HG03565 (cell line): ENCODE measurements at regions not wholly inside any gene's neighbourhood (a gene's known extent, or its start where the extent isn't known, plus 50 kb on each side); places are given as distances from the start of the nearest gene placed in this dataset.
"Not testable (repeated sequence)": the region's sequence is repeated elsewhere in the genome, so short reads cannot be mapped to it uniquely, and the experiment has no call there.

Source experiments
- ATAC-seq: cut with Tn5 transposase; IDR thresholded peaks from one replicate; pipeline ENCODE4 v1.9.1; 2021; ENCODE audit warnings: mild to moderate bottlenecking, moderate library complexity; ENCODE audit not compliant: unreplicated experiment

DNA sequence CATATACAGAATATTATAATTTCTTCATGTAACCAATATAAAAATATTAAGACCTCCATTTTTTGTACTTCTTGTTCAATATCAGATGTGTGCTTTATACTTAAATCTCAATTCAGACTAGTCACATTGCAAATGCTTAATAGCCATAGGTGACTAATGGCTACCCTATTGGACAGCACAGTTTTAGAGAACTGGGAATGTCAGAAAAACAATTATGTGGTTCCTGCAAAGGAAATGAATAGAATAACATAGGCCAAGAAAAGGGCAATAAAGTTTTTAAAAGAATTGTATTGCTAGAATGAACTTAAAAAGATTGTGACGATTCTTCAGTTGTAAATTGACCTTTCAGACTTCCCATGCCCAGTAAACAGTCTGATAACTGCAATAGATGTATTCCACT, 843.0 kb downstream of the METTL15 start:
- no peak for ATAC-seq

DNA sequence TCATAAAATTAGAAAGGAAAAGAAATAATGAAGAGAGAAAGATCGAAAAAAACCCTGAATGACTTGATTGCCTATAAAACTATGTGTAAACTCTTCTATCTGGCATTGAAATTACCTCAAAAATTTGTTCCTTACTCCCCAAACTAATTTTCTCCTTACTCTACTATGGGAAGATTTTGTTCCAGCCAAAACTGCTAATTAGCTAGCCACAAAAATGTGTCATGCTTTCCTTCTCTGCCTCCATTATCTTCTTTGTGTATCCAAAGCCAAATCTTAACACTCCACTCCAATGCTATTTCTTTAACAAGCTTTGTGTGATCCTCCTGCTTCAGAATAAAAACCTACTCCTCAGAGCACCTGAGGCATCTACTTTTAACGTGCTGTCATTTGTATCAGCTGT, 831.2 kb downstream of the METTL15 start:
- no peak for ATAC-seq

DNA sequence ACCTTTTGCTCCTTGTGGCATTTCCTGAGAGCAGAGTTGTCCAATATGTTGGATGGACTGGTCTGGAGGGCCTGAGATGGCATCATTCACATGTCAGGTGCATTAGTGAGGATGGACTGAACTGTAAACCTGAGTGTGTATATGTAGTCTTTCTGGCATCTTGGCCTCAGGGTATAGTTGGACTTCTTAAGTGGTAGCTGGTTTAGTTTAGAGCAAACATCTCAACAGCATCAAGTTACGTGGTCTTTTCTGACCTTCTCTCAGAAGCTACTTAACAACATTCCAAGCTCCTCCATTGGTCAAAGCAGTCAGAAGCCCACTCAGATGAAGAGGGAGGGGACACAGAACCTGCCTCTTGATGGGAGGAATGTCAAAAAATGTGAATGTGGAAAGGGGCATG, 829.9 kb downstream of the METTL15 start:
- no peak for ATAC-seq

DNA sequence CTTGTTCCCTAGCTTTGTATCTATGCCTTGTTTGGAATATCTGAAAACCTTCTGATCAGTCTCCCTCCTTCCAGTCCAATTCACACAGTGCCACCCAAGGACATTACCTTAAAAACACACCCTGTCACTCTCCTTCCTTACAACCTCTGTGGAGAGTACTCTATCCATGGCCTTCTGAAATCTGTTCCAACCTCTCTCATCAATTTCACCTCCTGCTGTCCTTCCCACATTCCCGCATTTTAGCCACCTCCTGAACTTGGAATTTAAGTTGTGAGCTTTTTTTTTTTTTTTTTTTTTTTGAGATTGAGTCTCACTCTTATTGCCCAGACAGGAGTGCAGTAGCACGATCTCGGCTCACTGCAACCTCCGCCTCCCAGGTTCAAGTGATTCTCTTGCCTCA, 824.8 kb downstream of the METTL15 start:
- no peak for ATAC-seq

DNA sequence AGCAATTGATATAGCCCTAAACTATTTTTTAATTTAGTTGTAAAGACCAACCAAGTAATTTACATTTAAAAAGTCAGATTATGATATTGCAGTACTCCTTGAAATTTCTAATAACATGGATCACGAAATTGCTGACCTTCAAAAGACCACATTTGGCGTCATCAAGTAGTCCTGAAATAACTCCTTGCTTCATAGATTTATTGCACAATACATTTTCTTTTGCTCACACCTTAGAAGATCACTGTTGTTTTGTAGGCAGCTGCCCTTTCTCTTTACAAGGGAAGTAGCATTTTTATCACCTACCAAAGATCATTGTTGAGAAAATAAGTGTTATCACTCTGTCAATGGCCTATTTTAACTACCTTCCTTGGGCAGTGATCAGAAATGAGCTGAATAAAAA, 815.8 kb downstream of the METTL15 start:
- ATAC-seq: no peak

DNA sequence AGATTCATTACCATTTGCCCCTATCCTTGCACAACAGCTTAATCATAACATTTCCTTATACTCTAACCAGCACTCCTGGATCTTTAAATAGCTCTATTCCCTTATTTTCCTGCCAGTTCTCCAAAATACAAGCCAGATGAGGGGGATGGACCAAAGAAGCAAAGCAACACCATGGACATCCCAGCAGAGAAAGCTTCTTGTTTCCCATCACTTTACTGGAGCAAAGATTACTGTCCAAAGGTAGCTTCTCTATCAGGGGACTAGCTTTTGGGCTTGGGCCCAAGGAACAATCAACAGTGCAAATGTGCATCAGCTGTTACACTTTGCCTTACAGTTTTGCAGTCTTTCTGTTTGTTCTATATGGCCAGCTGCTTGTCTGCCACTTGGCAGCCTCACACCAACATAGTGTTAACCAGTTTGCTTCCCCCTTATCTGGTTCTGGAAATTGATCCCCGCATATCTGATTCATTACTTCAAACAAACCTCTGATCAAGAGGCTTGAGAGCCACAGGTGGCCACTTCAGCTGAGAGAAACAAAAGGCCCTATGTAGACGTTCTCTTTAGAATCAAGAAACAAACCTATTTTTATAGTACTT, 814.3 kb downstream of the METTL15 start:
- ATAC-seq: no peak

DNA sequence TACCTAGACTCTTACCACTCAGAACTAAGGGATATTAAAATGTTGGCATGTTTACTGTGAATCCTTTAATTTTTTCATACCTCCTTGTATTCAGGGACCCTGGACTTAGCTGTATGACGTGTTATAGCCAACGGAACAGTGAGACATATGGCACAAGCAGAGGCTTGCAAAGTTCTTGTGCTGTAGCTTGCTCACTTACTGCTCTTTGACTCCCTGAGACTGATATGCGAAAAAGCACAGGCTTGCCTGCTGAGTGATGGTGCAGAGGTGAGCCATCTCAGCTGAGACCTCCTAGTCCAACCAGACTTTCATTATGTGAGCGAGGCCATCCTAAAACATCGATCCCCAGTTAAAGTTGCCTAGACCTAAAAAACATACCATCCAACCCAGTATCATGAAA, 811.0 kb downstream of the METTL15 start:
- ATAC-seq: no peak

DNA sequence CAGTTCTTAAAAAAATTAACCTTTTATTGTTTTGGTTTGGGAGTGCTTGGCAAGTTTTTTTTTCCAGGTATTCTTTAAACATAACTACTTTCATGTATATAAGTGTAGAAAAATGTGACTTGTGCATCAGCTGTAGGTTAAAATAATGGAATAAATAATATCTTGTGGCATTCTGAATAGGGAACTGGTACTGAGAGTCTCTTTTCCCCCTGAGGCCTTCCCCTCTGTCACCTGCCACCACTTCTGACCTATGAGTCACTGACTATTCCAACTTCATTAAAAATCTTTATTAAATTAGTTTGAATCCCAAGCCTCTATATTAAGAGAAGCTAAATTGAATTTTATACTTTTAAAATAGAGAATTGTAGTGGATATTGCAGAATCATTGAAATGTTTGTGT, 805.7 kb downstream of the METTL15 start:
- no peak for ATAC-seq

DNA sequence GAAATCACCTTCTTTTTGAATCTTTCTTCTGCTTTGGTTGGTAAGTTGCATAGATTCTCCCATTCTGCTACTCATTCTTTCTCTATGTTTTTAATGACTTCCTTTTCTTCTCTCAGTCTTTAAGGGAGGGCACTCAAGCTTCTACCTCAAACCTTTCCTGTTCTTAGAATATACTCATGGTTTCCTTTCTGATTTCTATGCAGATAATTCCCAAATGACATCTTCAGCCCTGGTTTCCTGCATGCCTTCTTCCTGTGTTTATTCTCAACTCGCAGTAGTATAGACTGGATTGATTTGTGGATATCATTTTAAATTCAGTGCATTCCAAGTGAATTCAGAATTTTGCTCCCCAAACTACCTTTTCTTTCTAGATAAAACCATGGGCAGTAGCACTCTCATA, 803.6 kb downstream of the METTL15 start:
- no peak for ATAC-seq

DNA sequence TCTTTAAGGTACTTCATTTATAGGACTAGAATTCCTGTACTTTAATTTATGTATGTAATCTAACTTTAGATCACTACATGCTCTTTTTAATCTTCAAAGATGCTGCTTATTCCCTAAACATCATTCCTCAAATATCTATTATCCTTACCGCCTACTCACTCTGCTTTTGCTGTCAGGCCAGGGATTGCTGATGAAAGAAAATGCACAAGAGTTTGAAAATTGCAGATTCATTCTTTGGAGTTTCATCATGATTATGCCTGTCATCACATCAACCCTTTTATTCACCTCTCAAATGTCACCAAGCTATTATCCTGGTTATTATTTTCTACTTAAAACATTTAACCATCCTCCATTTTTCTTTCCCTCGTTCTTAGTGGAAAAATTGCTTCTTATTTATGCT, 802.7 kb downstream of the METTL15 start:
- no peak for ATAC-seq

DNA sequence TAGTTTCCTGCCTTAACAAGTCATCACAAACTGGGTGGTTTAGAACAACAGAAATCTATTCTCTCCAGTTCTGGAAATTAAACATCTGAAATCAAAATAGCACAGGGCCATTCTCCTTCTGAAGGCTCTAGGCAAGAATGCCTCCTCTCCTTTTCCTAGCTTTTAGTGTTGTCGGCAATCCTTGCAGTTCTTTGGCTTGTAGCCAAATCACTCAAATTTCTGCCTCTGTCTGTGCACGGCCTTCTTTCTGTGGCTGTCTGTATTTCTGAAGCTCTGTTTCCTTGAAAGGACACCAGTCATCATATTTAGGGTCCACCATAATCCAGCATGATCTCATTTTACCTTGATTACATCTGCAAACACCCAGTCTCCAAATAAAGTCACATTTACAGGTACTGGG, 795.5 kb downstream of the METTL15 start:
- ATAC-seq: no peak

DNA sequence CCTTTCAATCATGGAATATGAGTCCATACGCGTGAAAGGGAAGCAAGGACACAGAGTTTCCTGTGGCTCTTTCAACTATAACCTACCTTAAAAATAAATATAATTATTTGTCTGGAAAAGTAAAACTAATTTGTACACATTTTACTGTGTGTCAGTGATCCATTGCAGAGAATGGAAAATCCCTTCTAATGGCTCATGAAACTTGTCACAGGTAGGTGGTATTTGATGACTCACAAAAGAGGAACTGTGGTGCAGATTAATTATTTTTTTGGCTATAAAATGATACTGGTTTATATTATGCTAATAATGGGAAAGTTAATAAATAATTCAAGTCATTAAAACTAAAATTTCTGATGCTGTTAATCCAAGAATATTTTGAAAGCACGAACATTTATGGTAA, 792.2 kb downstream of the METTL15 start:
- no peak for ATAC-seq

DNA sequence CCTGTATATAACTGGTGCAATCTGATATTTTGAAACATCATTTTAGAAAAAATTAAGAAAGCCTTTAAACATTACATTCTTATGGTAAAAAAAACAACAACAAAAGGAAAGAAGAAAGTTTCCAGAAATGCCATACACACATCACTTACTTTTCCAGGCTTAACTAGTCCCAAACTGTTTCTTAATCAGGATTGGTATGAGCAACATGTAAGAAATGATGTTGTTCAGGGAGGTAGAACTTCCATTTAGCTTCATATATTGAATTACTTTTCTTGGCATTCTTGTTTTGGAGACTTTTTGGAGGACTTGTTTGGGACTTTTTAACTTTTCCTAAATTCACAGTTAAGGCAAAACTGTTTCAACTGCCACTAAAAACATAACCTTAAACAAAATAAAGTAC, 791.5 kb downstream of the METTL15 start:
- no peak for ATAC-seq

DNA sequence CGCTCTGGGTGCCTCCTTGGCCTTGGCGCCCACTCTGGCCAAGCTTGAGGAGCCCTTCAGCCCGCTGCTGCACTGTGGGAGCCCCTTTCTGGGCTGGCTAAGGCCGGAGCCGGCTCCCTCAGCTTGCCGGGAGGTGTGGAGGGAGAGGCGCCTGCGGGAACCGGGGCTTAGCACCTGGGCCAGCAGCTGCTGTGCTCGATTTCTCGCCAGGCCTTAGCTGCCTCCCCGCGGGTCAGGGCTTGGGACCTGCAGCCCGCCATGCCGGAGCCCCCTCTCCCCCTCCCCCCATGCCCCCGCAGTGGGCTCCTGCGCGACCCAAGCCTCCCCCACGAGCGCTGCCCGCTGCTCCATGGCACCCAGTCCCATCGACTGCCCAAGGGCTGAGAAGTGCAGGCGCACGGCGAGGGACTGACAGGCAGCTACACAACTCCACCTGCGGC, 782.4 kb downstream of the METTL15 start:
- not testable (repeated sequence) for ATAC-seq

DNA sequence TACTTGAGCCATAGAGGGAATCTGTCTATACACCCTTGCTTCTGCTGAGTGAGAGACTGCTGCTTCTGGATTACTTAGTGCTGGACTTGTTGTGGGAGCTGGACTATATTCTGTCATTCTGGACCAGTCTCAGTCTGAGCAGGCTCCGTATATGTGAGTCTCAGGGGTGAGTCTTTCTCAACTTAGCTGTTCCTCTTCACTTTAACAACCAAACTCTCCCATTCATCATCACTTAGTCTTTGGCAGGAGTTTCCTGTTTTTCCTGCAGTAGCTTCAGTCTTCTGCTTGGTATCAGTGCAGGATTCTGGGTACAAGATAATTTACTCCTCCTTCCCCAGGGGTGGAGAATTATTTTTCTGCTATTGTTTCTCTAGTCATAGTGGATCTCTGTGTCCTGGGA, 779.5 kb downstream of the METTL15 start:
- no peak for ATAC-seq

DNA sequence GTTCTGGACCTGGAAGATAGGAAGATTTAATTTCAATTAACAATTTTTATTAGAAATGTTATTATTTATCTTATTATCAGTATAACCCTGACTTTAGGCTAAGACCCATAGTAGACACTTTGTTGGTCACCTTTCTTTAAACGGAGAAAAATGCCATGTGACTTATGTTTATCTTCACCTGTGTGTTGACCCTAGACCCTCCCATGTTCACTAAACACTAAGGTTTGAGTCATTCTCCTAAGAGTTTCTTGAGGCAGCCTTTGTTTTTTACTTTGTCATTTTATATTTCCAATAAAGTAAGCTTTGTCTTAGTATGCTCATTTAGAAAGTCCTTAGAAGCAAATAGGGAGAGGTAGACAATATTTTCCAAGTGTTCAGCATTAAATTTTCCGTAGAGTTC, 771.7 kb downstream of the METTL15 start:
- ATAC-seq: no peak

DNA sequence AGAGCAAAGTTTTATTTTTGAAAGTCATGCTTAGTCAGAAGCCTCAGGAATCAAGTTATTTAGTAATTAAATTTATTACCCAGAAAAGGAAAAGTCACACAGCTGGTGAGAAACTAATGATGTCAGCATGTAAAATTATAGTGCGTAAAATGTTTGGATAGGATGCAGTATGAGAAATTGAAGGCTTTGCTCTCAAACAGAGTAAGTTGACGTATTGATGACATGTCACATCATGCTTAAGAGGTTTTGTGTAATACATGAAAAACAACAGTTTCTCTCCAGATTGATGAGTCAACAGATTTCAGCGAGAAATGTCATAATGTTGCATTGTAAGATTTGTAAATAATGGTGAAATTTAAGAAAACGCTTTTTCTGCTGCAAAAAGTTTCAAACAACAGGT, 769.8 kb downstream of the METTL15 start:
- no peak for ATAC-seq

DNA sequence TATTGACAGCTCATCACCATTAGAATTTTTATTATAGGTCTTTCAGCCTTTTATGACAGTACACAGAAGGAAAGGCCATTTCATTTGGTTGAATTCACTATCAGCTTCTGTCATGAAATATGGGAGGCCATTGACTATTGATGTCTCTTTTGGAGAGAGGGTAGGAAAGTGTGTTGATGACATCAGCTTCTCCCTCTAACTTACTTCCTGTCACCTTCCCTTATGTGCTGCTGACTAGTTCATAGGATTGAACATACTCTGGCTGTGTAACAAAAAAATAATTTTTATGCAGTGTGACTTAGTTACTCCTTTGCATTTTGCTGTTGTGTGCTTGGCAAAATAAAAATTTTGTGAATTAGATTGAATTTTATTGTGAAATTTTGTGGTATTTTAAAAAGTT, 769.2 kb downstream of the METTL15 start:
- no peak for ATAC-seq

DNA sequence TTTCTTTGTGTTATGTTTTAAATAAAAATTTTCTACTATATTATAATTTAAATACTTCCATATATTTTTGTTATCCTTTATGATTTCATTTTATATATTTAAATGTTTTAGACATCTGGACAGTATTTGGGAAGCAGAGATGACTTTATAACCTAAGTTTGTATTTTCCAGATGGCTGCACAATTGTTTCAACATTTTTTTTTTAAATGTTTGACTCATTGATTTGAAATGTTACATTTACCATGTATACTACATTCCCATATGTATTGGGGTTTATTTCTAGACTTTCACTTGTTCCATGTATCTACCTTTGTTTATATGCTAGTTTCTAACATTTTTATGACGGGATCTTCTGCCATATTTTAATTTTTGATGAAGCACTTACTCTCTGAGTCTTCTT, 766.5 kb downstream of the METTL15 start:
- ATAC-seq: no peak

DNA sequence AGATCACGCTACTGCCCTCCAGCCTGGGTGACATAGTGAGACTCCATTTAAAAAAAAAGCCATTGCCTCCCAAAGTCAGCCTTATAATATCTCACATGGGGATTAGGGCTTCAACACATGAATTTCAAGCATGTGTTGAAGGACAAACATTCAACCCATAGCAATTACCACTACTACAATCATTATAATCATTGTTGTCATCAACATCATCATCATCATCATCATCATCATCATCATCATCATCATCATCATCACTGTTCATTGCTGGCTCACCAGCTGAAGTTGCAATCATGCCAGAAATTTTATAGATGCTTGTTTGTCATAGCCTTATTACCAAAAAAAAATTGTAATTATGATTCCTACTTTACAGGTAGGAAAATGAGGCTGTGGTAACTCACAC, 762.9 kb downstream of the METTL15 start:
- ATAC-seq: no peak

DNA sequence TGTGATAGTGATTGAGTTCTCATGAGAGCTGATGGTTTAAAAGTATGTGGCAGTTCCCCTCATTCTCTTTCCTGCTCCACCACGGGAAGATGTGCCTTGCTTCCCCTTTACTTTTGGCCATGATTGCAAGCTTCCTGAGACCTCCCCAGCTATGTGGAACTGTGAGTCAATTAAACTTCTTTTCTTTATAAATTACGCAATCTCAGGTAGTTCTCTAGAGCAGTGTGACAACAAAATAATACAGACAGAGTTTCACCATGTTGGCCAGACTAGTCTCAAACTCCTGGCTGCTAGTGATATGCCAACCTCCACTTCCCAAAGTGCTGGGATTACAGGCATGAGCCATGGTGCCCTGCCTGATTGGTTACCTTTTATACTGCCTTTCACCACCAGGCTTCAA, 755.2 kb downstream of the METTL15 start:
- ATAC-seq: no peak

DNA sequence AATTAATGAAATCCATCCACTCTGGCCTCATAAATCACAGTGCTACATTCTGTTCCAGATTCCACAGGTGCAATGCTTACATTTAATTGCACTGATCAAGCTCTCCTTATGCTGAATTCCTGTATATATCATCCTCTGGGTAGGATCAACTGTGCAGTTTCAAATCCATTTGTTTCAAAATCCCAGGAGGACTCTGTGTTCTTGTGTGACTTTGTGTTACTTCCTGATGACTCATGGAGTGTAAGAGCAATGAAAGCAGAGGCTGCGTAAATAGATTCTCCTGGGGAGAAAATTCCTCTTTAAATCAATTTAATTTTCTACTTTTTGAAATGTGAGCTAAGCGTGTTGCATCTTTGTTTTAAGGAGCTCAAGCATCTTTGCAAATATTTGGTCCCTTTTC, 752.7 kb downstream of the METTL15 start:
- ATAC-seq: no peak

DNA sequence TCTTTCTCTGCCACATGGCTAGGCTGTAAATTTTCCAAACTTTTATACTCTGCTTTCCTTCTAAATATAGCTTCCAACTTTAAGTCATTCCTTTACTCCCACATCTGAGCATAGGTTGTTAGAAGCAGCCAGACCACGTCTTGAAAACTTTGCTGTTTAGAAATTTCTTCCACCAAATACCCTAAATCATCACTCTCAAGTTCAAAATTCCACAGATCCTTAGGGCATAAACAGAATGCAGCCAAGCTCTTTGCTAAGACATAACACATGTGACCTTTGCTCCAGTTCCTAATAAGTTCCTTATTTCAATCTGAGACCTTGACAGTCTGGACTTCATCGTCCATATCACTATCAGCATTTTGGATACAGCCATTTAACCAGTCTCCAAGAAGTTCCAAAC, 749.9 kb downstream of the METTL15 start:
- ATAC-seq: no peak

DNA sequence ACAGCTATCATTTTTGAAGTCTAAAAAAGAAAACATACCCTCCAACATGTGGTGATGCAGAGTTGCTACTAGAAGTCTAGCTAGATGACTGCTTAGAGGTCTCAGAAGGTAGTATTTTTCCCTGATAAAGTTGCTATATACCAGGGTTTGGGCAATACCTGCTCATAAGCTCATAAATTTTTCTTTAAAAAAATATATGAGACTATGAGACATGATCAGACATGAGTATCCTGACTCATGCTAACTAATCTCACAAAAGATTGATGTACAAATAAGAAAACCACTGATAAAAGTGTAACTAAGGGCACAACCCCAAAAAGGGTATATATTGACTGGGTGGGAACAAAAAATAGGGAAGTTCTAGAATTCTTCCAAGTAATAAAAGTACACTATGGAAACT, 740.9 kb downstream of the METTL15 start:
- ATAC-seq: no peak
